Activated naive CD8-positive, alpha-beta T cell treated with anti-CD3 and anti-CD28 coated beads, Interleukin-2, amount 10 ng/mL, durations not matched to agents 7 days and 5 days (primary cell): ENCODE measurements at regions not wholly inside any gene's neighbourhood (a gene's known extent, or its start where the extent isn't known, plus 50 kb on each side); places are given as distances from the start of the nearest gene placed in this dataset.
A peak's percentile ranks its signal among the peaks of the same experiment; 100 is the strongest.

Experiments used
- ATAC-seq: fragments of 150-1000 bp; cut with Tn5 transposase; one replicate; pipeline ENCODE4 v1.10.0; 2021; ENCODE audit warnings: low read depth, moderate library complexity
- POLR2A ChIA-PET: fragments of 350-600 bp; sonication (Branson Sonifier 250); formaldehyde crosslinking; loops from one replicate; lab custom pipeline; 2021; ENCODE audit warnings: antibody characterized with exemption; lab: Charles Lee
- DNase-seq: peaks from one replicate; pipeline ENCODE4 v3.0.0; 2021
- H3K27ac Mint-ChIP-seq: one replicate; pipeline ENCODE4 v1.8.0; 2022; ENCODE audit warnings: mild to moderate bottlenecking, mixed read lengths
- H3K27me3 Mint-ChIP-seq: one replicate; pipeline ENCODE4 v1.8.0; 2022; ENCODE audit warnings: mild to moderate bottlenecking, moderate library complexity, mixed read lengths
- H3K36me3 Mint-ChIP-seq: one replicate; pipeline ENCODE4 v1.8.0; 2021; ENCODE audit warnings: mild to moderate bottlenecking, mixed read lengths
- H3K4me1 Mint-ChIP-seq: one replicate; pipeline ENCODE4 v1.8.0; 2021; ENCODE audit warnings: mixed read lengths
- H3K4me3 Mint-ChIP-seq: one replicate; pipeline ENCODE4 v1.8.0; 2022; ENCODE audit warnings: mild to moderate bottlenecking, moderate library complexity, mixed read lengths
- H3K9me3 Mint-ChIP-seq: one replicate; pipeline ENCODE4 v1.8.0; 2021; ENCODE audit warnings: mixed read lengths

DNA sequence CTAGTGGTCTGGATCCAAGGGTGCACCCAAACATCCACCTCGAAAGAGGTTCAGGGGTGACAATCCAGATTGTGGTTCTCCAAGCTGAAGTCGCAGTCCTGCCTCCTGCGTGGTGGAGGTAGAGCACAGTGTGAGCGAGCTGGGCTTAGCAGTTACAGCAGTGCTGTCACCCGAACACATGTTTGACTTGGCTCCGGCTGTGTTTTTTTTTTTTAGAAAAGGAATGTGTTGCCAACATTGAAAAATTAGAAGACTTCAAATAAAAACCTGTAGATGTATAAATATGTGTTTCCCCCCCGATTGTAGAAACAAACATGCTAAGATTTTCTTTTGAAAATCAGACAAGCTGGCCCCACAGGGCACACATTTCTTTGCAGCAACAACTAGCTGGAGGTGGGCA lies 530.8 kb downstream of the SHQ1 start:
- Mint-ChIP-seq H3K27me3 (no peaks in the 10 kb centered on the region), H3K27ac (no peak overlapping the region), H3K4me1 (no peaks in the 10 kb centered on the region), H3K4me3 (no peak overlapping the region), H3K9me3 (no peaks in the 10 kb centered on the region), H3K36me3 (no peaks in the 10 kb centered on the region)
- ATAC-seq (no peak), DNase-seq (no peak)
- POLR2A ChIA-PET, result no interaction called here

GRCh38 chr3:72316501-72317279 lies 531.6 kb downstream of the SHQ1 start:
- ATAC-seq, result no peak
- no peaks in the 10 kb centered on the region for H3K4me1 Mint-ChIP-seq
- no peak overlapping the region for H3K27ac Mint-ChIP-seq
- DNase-seq, result no peak
- H3K4me3 Mint-ChIP-seq, result no peak overlapping the region
- H3K9me3 Mint-ChIP-seq, result no peaks in the 10 kb centered on the region
- no peaks in the 10 kb centered on the region for H3K27me3 Mint-ChIP-seq
- POLR2A ChIA-PET, result no interaction called here
- H3K36me3 Mint-ChIP-seq, result no peaks in the 10 kb centered on the region

DNA sequence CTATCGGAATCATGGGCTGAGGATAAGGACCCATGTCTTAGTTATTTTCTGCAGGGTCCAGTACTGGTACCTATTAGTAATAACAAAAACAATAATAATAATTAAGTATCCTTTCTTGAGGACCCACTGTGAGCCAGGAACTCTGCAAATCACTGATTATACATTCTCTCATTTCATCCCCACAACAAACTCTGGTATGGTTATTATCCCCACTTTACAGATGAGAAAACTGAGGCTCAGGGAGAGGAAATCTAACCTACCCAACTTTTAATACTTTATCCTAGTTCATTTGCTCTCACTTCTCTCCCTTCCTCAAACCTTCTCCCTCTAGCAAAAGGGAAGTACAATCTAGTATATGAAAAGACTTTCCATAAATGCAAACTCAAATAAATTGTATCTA lies 528.4 kb upstream of the PROK2 start:
- POLR2A ChIA-PET, result no interaction called here

GRCh38 chr3:72312339-72312738 lies 527.4 kb upstream of the PROK2 start:
- DNase-seq (no peak), ATAC-seq (no peak)
- H3K27me3 Mint-ChIP-seq, result peaks cover 3% of the 10 kb centered on the region

More for the DNA sequence above, 528.4 kb upstream of the PROK2 start:
- Mint-ChIP-seq H3K9me3 (peaks cover 2% of the 10 kb centered on the region), H3K4me1 (peaks cover 10% of the 10 kb centered on the region), H3K27me3 (peaks cover 3% of the 10 kb centered on the region), H3K4me3 (no peak overlapping the region), H3K27ac (no peak overlapping the region), H3K36me3 (peaks cover 3% of the 10 kb centered on the region)
- DNase-seq (no peak), ATAC-seq (no peak)

DNA sequence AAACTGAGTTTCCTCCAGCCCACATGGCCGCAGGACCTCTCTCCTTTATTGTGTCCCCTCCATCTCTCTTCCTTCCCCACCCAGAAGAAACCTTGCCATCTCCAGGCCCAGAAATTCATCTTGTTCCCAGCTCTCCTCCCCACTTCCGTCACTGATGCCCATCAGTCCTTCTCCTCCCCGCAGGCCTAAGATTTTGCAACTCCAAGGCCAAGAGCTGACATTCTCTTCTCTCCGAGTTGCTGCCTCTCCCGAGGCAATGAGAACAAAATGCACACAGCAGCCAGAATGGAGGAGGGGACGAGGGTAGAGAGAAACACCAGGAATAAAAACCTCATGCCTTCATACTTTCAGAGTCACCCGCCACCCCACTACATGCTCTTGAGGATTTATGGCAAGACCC lies 526.5 kb upstream of the PROK2 start:
- H3K27me3 Mint-ChIP-seq, result peaks cover 3% of the 10 kb centered on the region
- DNase-seq (no peak), ATAC-seq (no peak)
- peaks cover 10% of the 10 kb centered on the region for H3K4me1 Mint-ChIP-seq
- no peak overlapping the region for H3K4me3 Mint-ChIP-seq
- no peak overlapping the region for H3K27ac Mint-ChIP-seq
- POLR2A ChIA-PET, result no interaction called here
- peaks cover 2% of the 10 kb centered on the region for H3K9me3 Mint-ChIP-seq
- H3K36me3 Mint-ChIP-seq, result peaks cover 3% of the 10 kb centered on the region

More at GRCh38 chr3:72312339-72312738, 527.4 kb upstream of the PROK2 start:
- H3K27ac Mint-ChIP-seq, result no peak overlapping the region
- peaks cover 2% of the 10 kb centered on the region for H3K9me3 Mint-ChIP-seq
- H3K4me1 Mint-ChIP-seq, result peaks cover 10% of the 10 kb centered on the region
- H3K4me3 Mint-ChIP-seq, result no peak overlapping the region
- peaks cover 3% of the 10 kb centered on the region for H3K36me3 Mint-ChIP-seq
- POLR2A ChIA-PET, result no interaction called here

GRCh38 chr3:72310419-72311380 lies 525.8 kb upstream of the PROK2 start:
- peaks cover 10% of the 10 kb centered on the region for H3K4me1 Mint-ChIP-seq
- H3K27ac Mint-ChIP-seq, result peak overlapping the region; percentile 93
- peak; percentile 79 for ATAC-seq
- POLR2A ChIA-PET, result interaction anchor here (0.6 kb wide), 1 partner anchor 326 kb away, joined by 4 read pairs; no protein-coding TSS in a partner anchor
- H3K4me3 Mint-ChIP-seq, result peak overlapping the region; percentile 81
- H3K36me3 Mint-ChIP-seq, result peaks cover 3% of the 10 kb centered on the region
- DNase-seq, result peak; percentile 37
- peaks cover 2% of the 10 kb centered on the region for H3K9me3 Mint-ChIP-seq
- H3K27me3 Mint-ChIP-seq, result peaks cover 3% of the 10 kb centered on the region

GRCh38 chr3:72309661-72310418 lies 524.9 kb upstream of the PROK2 start:
- peaks cover 3% of the 10 kb centered on the region for H3K36me3 Mint-ChIP-seq
- H3K27ac Mint-ChIP-seq, result peak overlapping the region; percentile 93
- peaks cover 2% of the 10 kb centered on the region for H3K9me3 Mint-ChIP-seq
- H3K27me3 Mint-ChIP-seq, result peaks cover 3% of the 10 kb centered on the region
- H3K4me1 Mint-ChIP-seq, result peaks cover 10% of the 10 kb centered on the region
- ATAC-seq (peak; percentile 20), DNase-seq (no peak)
- POLR2A ChIA-PET, result interaction anchor here (0.6 kb wide), 1 partner anchor 325 kb away, joined by 4 read pairs; no protein-coding TSS in a partner anchor
- H3K4me3 Mint-ChIP-seq, result peak overlapping the region; percentile 81

DNA sequence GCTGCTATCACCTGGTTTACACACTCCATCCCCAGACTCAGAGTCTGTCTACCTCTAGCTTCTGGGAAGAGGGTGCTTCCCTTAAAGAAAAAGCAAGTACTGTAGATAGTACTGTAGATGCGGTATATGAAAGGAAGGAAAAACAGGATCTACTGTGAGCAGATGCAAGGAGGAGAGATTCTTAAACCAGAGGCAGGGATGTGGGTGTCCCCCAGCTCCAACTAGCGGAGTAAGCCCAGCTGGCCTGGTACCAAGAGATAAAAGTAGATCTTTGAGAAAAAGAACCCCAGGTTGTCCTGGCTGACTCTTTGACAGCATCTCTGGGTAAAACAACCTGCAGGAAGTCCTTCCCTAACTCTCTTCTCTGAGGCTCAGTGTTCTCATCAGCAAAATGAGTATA lies 523.7 kb upstream of the PROK2 start:
- DNase-seq (no peak), ATAC-seq (no peak)
- Mint-ChIP-seq H3K4me1 (peaks cover 10% of the 10 kb centered on the region), H3K27ac (no peak overlapping the region), H3K27me3 (peaks cover 3% of the 10 kb centered on the region), H3K36me3 (peaks cover 3% of the 10 kb centered on the region), H3K9me3 (peaks cover 2% of the 10 kb centered on the region), H3K4me3 (no peak overlapping the region)
- POLR2A ChIA-PET, result no interaction called here

GRCh38 chr3:72307438-72308115 lies 522.6 kb upstream of the PROK2 start:
- H3K4me1 Mint-ChIP-seq, result peaks cover 10% of the 10 kb centered on the region
- no peak overlapping the region for H3K4me3 Mint-ChIP-seq
- peaks cover 3% of the 10 kb centered on the region for H3K27me3 Mint-ChIP-seq
- POLR2A ChIA-PET, result interaction anchor here (0.6 kb wide), 1 partner anchor 437 kb away, joined by 3 read pairs; no protein-coding TSS in a partner anchor
- DNase-seq, result no peak
- H3K36me3 Mint-ChIP-seq, result peaks cover 3% of the 10 kb centered on the region
- H3K27ac Mint-ChIP-seq, result no peak overlapping the region
- ATAC-seq, result no peak
- peaks cover 2% of the 10 kb centered on the region for H3K9me3 Mint-ChIP-seq

DNA sequence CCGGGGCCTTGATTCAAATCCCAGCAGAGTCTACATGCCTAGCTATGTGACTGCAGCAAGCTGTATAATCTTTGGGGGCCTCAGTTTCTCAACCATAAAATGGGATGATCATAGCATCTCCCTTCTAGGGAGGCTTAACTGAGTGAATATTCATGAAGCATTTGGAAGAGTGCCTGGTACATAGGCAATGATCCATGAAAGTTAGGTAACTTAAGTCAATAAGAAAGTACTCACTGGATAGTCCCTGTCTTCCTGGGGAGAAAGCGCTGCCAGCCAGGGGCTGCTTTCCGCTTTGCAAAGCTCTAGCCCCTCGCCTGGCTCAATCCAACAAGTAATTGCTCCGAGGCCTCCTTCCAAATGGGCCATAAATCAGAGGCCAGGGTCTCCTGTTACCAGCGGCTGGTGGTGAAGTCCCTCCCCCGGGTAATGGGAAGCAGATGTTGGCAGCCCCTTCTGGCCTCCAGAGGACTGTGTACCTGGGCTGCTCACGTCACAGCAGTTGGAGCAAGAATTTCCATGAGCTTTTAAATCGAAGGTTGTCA lies 521.9 kb upstream of the PROK2 start:
- Mint-ChIP-seq H3K36me3 (peaks cover 3% of the 10 kb centered on the region), H3K9me3 (peaks cover 2% of the 10 kb centered on the region), H3K27ac (no peak overlapping the region), H3K27me3 (peaks cover 3% of the 10 kb centered on the region), H3K4me1 (peaks cover 10% of the 10 kb centered on the region), H3K4me3 (no peak overlapping the region)
- POLR2A ChIA-PET, result no interaction called here
- DNase-seq, result no peak
- no peak for ATAC-seq

DNA sequence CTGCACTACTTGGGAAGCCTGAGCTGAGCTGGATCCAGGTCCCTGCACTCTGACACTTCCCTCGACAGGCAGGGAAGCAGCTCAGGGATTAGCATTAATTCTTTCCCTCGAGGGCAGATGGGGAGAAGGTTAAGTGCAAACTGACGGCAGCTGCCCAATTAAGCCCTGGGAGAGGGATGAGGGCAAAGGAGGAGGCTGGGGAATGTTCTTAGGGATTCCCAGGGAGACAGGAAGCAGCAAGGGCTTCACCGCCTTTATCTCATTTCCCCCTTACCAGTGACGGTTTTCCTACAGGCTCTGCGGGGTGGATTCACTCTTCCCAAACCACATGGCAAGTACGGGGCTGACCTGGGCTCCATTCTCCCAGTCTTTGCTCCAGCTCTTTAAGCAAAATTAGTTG lies 519.0 kb upstream of the PROK2 start:
- Mint-ChIP-seq H3K27ac (no peak overlapping the region), H3K36me3 (no peaks in the 10 kb centered on the region), H3K27me3 (no peaks in the 10 kb centered on the region), H3K4me3 (no peak overlapping the region), H3K9me3 (peaks cover 2% of the 10 kb centered on the region), H3K4me1 (no peaks in the 10 kb centered on the region)
- POLR2A ChIA-PET, result no interaction called here
- DNase-seq, result no peak
- ATAC-seq, result no peak

GRCh38 chr3:72301779-72302178 lies 516.8 kb upstream of the PROK2 start:
- Mint-ChIP-seq H3K36me3 (no peaks in the 10 kb centered on the region), H3K27me3 (no peaks in the 10 kb centered on the region), H3K4me1 (no peaks in the 10 kb centered on the region), H3K27ac (no peak overlapping the region), H3K9me3 (peaks cover 2% of the 10 kb centered on the region), H3K4me3 (no peak overlapping the region)
- ATAC-seq (no peak), DNase-seq (no peak)
- POLR2A ChIA-PET, result no interaction called here
